CD4-positive, alpha-beta T cell treated with Interleukin-12 subunit alpha and Interleukin-12 subunit beta, for 1 hour (primary cell): ENCODE measurements at regions not wholly inside any gene's neighbourhood (a gene's known extent, or its start where the extent isn't known, plus 50 kb on each side); places are given as distances from the start of the nearest gene placed in this dataset.
"Not testable (repeated sequence)": the region's sequence is repeated elsewhere in the genome, so short reads cannot be mapped to it uniquely, and the experiment has no call there.

ENCODE experiments used
- DNase-seq: peaks from one replicate; pipeline ENCODE4 v3.0.0-alpha.2; 2020

DNA sequence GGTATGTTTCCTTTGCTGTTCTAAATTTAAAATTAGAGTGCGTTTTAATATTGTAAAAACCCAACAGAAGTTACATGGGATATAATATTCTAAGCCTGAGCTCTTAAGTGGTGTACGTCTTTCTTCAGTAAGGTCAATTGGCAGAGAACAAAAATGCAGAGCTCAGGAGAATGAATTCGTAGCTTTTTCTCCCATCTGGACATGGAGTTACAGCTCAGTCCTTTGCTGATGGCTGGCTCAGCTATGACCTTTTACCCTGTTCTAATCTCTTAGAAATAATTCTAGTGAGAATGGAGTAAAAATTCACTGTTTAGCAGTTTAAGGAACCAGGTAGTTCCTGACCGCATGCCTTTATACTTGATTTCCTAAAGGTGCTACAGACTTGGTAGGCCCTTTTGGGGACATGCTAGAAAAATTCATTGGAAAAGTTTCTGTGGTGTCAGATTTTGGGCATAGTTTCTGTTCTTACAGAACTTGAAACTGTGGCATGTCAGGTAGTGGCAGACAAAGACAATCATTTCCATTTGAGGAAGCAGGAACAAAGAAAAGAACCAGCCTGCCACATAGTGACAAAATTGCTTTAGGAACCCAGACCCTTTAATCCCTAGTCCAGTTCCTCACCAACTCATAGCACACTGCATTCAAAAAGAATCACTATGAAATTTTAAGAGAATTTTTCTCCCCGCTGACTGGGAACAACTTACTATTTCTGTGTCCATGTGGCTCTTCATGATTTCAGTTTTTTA lies 566.8 kb upstream of the ZNF804A start:
- DNase-seq: no peak

DNA sequence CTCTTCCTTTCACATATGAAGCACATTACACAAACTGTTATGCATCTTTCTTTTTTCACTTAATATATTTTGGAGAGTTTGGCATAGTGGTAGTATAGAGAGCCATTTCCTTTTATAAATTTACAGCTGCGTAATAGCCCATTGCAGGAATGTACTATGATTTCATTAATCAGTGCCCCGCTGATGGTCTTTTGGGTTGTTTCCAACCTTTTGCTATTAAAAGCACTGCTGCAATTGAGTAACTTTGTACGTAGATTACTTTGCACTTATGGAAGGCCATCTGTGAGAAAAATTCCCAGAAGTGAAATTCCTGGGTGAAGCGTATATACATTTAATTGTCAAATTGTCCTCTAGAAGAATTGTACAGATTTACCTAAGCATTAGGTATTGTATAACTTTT lies 565.3 kb upstream of the ZNF804A start:
- no peak for DNase-seq

GRCh38 chr2:184037273-184037672 lies 561.1 kb upstream of the ZNF804A start:
- no peak for DNase-seq

DNA sequence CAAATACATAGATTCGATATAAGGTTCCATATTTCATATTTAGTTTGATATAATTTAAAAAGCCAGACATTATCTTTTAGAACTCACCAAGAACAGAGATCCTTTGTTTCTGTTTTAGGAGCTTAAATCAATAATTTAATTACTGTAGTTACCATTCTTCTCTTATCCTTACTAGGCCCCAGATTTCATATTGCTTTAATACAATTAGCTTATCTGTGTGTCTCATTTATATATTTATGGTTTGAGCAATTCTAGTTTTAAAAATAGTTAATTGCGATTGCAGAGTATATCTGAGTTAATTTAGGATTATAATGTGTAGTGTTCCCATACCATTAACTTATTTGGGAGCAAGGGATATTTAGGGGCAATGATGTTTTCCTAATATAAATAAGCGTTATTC lies 558.8 kb upstream of the ZNF804A start:
- DNase-seq: no peak

DNA sequence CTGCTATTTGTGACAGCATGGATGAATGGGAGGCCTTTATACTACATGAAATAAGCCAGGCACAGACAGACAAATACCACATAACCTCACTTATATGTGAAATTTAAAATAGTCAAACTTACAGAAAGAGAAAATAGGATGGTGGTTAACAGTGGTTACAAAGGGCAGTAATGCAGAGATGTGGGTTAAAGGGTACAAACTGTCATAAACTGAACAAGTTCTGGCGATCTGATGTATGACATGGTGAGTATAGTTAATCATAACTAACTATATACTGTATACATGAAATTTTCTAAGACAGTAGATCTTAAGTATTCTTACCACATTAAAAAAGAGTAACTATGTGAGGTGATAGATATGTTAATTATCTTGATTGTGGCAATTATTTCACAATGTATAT lies 558.1 kb upstream of the ZNF804A start:
- DNase-seq: no peak

DNA sequence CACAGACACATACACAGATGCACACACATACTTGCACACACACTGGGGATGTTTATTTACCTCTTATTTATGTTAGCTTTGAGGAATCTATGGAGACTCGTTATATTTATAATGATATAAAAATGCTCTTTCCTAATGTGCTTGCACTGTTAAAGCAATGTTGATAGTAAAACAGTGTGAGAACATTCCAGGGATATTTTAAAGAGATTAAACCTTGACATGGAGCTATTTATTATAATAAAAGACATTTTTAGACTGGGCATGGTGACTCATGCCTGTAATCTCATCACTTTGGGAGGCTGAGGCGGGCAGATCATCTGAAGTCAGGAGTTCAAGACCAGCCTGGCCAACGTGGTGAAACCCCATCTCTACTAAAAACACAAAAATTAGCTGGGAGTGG lies 557.3 kb upstream of the ZNF804A start:
- no peak for DNase-seq

DNA sequence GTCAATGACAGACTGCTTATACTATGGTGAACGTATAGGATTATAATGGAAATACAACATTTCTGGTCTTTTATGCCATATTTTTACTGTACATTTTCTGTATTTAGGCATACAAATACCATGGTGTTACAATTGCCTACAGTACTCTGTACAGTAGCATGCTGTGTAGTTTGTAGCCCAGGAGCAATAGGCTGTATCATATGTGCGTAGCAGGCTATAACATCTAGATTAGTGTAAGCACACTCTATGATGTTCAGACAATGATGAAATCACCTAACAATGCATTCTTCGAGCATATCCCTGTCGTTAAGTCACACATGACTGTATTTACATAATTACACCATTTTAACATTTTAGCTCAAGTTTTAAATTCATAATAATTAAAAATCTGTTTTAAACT lies 556.6 kb upstream of the ZNF804A start:
- no peak for DNase-seq

DNA sequence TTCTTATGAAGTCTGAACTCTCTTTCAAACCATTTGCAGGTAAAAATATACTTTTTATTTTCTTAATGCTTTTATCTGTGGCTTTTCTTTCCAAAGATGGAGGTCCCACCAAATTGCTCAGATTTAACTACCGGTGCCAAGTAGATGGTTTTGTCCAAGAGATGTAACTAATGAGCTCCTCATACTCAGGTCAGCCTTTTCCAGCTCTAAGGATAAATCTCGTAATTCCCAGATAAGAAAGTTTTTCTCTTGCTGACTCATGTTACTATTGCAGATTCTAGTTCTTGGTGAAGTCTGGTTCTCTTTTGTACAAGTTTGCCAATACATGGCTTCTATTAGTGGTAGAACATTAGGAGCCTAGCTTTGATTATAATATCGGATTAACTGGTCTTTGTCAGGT lies 550.8 kb upstream of the ZNF804A start:
- DNase-seq: no peak

- no peak for DNase-seq
Measured at GRCh38 chr2:184049566-184049965, 548.8 kb upstream of the ZNF804A start.

GRCh38 chr2:184053326-184053725 lies 545.0 kb upstream of the ZNF804A start:
- no peak for DNase-seq

DNA sequence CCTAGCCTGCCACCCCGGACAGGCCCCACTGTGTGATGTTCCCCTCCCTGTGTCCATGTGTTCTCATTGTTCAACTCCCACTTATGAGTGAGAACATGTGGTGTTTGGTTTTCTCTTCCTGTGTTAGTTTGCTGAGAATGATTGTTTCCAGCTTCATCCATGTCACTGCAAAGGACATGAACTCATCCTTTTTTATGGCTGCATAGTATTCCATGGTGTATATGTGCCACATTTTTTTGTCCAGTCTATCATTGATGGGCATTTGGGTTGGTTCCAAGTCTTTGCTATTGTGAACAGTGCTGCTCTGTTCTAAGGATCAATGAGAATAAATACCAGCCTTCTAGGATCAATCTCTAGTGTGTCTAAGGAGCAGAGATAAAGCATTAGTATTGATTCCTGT lies 543.9 kb upstream of the ZNF804A start:
- not testable (repeated sequence) for DNase-seq

DNA sequence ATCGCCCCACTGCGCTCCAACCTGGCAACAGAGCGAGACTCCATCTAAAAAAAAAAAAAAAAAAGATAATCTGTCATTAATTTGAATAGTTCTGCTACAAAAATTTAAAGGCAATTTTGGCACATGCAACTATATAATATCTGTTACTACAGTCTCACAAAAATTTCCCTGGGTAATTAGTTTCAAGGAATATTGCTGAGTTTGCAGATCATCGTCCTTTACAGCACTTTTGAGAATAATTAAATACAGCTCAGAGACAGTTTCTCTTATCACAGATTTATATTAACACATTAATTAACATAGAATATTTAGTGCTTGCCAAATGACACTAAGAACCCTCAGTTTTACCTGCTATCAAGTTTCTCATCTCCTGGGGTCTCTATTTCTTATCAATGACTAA lies 540.4 kb upstream of the ZNF804A start:
- DNase-seq: no peak

GRCh38 chr2:184060268-184060667 lies 538.1 kb upstream of the ZNF804A start:
- not testable (repeated sequence) for DNase-seq

DNA sequence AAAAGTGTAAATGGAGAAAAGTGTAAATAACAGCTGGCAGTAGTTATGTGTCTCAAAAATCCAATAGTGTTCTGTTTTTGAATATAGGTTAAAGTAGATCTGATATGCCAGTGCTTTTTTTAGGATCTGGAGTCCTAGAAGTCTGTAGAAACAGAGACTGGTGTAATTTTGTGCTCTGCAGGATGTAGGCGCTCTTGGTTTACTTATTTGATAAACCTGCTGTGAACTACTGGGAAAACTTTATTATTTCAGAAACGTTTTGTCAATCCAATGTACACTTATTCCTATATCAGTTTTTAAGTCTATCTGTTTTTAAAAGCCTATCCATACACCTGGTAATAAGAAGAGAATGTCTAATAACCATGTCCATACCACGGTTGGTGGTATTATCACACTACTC lies 530.8 kb upstream of the ZNF804A start:
- DNase-seq: no peak

DNA sequence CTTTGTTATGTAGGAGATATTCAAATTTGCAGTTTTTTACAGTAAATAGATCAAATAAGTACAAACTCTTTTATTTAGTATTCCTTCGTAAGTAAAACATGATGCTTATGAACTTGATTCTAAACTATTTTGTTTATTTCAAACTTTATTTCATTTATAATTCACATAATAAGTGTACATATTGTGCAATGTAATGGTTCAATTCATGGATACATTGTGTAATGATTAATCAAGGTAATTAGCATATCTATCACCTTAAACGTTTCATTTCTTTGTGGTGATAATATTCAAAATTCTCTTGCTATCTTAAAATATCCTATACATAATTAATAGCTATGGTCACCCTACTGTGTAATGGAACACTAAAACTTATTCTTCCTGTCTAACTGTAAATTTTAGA lies 525.9 kb upstream of the ZNF804A start:
- no peak for DNase-seq

DNA sequence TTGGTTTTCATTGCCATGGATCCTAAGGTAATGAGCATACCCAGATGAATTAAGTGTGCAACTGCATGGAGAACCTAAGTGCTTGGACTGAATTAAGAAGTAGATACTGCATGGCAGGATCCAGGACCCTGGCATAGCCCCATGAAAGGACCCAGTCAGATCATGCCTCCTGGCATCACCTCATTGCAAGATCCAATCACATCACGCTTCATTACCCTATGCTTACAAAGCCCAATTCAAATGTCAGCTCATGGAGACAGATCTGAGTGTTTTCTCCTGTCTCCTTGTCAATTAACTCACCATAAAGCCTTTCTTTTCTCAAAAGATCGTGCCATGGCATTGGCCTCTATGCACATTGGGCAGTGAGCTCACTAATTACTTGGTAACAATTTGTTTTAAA lies 519.8 kb upstream of the ZNF804A start:
- DNase-seq: no peak

DNA sequence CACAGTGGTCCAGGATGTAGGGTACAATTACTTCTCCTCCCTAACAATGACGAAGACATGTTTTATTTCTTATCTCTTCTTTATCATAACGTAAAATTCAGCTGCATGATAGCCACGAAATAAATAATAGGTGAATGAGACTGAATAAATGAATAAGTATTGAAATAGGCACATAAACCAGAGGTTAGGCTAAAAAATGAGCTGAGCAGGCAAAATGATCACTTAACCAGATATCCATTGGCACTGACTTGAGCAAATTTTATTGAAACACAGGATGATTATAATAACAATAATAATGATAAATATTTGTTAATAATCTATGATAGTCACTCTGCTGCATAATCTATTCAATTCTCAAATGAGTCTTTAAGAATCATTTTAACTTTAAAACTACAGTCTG lies 506.9 kb upstream of the ZNF804A start:
- no peak for DNase-seq

GRCh38 chr2:184113696-184114403 lies 484.5 kb upstream of the ZNF804A start:
- no peak for DNase-seq

DNA sequence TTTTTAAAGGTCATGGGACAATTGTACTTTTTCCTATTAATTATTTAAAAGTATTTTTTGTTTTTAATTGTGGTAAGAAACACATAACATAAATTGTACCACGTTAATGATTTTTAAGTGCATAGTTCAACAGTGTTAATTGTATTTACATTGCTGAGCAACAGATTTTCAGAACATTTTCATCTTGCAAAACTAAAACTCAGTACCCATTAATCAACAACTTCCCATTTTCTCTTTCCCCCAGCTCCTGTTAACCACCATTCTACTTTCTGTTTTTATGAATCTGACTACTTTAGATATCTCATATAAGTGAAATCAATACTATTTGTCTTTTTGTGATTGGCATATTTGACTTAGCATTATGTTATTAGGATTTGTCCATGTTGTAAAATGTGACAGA lies 483.9 kb upstream of the ZNF804A start:
- no peak for DNase-seq

DNA sequence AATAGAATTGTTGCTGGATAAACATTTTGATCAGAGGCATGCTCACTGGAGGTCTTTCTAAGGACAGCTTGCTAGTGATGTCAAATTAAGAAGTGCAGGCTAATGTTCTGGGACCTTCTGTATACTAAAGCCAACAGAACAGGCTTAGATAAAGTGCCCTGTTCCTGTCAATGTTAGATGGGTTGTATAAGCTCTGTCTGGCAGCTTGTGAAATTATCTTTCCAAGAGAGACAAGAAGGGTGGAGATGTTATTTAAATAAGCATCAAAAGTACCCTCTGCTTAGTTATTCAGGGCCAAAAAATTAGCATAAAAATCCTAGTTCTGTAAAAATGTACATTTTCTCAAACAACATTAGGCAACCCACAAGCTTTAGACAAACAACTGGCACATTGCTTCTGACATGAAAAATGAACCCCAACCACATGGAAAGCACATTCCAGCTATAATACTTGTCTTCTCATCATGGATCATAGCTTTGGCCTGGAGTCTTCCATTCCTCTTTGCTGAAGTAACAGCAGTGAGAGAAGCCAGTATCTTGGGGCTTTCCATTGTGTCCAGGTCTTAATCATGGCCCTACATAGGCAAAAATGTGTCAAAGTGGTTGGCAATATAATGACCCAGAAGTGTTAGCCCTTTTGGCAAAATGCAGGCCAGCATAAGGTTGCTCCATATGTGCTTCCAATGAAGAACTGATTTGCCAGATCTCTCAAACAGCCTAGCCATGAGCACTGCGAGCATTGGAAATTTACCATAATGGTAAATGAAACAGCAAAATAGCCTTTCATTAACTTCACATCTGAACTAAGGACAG lies 478.1 kb upstream of the ZNF804A start:
- DNase-seq: no peak

- DNase-seq: no peak
Measured at GRCh38 chr2:184125867-184126266, 472.5 kb upstream of the ZNF804A start.

DNA sequence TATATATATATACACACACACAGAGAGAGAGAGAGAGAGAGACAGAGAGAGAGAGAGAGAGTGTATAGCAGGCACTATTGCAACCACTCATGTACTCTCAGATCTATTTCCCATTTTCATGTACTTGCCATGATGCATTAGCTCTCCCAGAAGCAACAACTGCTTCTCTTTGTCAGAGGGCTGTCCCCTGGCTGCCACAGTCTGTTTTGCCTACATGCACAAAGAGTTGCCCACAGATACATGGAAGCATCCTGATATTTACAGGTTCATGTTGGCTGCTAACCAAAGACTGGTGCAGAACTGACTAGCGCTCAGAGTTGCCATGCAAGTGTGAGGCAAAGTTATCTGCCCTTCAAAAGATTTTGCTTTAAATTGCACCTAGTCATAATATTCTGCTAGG lies 469.3 kb upstream of the ZNF804A start:
- no peak for DNase-seq

DNA sequence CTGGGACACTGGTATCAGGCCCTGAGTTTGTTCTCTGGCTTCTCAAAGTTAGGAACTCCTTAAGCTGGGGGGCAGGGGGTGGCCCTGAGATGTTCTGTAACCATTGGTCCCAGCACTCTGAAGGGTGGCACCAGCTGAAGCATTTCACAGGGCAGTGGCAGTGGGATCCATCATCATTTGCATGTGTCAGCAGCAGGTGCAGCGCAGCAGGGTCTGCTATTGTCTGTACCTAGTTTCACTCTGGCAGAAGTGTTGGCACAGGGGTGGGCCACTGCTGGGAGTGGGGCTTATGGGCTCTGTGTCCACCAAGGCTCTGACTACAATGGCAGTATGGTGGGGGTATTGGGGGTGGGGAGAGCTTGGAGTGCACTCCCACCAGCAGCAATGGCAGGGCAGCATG lies 460.4 kb upstream of the ZNF804A start:
- no peak for DNase-seq

- no peak for DNase-seq
Measured at GRCh38 chr2:184141866-184142265, 456.5 kb upstream of the ZNF804A start.
